HG03469 (cell line): ENCODE measurements at regions not wholly inside any gene's neighbourhood (a gene's known extent, or its start where the extent isn't known, plus 50 kb on each side); places are given as distances from the start of the nearest gene placed in this dataset.

Experiments used
- ATAC-seq: cut with Tn5 transposase; IDR thresholded peaks from one replicate; pipeline ENCODE4 v1.9.1; 2021; ENCODE audit warnings: mild to moderate bottlenecking, moderate library complexity, moderate number of reproducible peaks; ENCODE audit not compliant: unreplicated experiment

GRCh38 chr6:102553214-102553613 lies 1159.7 kb downstream of the GRIK2 start:
- no peak for ATAC-seq

DNA sequence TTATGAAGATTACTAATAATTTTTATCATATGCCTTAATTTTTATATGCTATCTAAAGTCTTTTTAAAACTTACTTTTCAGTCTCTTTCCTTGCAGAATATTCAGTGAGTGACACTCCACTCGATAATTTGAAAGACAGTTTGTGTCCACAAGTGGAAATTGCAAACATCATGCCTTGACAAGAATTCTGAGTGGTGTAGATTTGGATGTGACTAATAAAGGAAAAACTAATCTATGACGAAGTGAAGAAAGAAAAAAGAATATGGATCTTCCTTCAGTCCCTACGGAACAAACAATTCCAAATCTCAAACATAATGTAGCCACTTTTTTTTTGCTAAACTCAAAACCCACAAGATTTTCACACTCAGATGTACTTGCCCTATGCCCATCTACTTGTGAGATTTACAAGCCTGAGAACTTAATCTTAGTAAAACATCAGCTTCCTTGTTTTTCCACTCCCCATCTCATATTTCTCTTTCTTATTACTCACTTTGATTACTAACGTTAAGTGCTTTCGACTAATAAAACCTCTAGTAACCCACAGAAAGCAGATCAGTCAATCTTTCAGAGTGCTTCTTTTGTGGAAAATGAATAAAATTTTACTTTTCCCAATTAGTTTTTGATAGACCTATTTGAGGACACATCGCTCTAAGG lies 1155.8 kb downstream of the GRIK2 start:
- ATAC-seq = no peak

DNA sequence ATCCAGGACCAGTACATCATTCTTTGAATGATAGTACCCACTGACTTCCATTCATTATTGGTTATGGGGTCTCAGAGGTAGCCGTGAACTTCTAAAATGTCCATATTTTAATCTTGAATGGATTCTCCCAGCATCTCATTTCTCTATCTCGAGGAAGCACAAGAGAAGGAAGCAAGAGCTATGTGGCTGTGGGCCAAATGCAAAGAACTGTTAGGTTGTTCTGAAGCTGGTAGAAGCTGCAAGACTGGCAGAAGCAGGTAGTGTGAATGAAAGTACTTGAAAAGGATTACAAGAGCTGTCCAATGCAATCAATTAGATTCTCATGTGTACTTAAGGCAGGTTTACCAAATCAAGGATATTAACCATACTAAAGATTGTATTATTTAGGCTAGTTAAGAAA lies 1131.8 kb downstream of the GRIK2 start:
- ATAC-seq = no peak

- ATAC-seq = no peak
Observed at GRCh38 chr6:102520966-102521365, 1127.5 kb downstream of the GRIK2 start.

GRCh38 chr6:102517506-102517905 lies 1124.0 kb downstream of the GRIK2 start:
- ATAC-seq = no peak

DNA sequence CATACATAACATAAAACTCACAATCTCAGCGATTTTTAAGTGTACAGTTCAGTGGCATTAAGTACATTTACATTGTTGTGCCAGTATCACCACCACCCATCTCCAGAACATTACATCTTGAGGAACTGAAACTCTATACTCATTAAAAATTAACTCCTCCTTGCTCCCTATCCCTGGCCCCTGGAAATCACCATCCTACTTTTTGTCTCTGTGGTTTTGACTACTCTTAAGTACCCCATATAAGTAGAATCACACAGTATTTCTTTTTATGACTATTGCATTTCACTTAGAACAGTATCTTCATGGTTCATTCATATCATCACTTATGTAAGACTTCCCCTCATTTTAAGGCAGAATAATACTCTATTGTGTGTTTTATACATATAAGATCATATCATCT lies 1108.1 kb downstream of the GRIK2 start:
- no peak for ATAC-seq

DNA sequence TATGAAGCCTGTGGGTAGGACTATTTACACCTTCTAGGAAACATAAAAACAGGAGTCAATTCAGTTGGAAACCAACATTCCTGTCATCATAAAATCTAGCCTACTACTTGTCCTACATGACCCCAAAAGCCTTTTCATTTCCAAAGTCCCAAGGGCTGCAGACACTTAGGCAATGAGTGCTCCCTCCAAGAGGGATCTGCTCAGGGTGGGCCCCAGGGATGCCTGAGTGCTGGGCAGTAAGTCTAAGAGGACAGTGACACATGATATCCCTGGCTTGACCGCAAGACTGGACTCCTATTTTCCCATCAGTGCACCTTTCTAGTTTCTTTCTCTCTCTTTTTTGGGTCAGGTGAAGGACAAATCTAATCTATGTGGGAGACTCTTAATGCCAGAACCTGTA lies 1101.3 kb downstream of the GRIK2 start:
- no peak for ATAC-seq

GRCh38 chr6:102493485-102493884 lies 1100.0 kb downstream of the GRIK2 start:
- ATAC-seq = no peak

DNA sequence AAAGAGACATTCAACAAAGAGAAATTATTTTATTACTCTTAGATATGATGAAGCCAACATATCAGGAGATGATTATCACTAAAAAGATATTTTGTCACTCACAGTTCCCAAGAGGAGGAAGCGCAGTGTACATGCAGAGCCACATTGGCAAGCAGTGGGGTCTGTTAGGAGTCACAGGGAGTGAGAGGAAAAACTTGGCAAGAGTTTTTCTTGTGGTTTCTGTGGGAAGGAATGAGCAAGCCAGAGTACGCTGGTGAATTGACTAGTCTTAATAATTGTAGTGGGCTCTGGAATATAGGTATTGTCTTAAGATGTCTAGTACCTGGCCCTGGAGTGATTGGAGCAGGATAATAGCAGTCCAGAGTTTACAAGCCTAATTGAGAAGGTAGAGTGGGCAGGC lies 1095.2 kb downstream of the GRIK2 start:
- ATAC-seq = no peak

DNA sequence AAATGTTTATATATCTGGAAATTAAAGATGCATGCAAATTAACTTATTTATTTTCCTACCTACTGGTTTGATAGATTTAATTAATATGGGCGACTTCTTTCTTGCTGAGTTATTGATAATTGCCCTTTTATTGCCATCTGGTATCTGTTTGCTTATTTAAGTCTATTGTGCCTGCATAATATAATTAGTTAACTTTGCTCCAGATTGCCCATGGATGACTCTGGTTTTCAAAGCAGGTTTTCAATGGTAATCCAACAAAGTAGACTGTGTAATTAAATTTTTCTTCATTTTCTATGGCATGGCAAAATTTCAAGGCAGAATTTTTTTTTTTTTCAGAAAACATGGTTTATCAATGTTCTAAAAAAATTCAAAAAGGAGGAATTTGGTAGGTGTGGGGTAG lies 1092.0 kb downstream of the GRIK2 start:
- ATAC-seq = no peak

DNA sequence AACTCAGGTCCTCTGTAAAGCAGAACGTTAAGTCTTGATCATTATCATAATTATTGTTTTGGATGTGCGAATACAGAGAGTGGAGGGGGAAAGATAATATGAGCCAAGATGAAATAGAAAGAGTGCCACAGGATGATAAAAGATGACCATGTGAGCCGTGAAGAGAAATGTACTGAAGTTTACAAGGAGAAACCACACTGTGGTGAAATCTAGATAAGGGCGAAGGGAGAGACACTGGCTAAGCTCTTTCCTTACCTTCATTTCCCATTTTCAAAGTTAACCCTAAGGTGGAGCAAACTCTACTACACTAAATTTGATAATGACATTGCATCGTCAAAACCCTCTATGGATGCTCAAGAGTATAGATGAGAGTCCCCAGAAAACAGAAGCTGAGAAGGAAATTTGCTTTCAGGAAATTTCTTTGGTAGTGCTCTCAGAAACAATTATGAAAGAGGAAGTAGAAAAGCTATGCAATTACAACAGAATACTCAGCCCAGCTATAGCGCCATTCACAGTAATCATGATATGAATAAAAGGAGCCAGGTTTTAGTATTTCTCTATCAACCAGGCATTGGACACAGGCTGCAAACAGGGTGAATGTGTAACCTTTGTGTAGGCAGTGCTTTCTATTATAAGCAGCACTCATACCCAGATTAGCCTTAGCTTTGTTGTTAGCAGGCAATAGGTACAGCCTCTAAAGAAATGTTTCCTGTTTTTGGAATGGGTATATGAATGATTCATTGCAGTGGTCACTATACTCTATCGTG lies 1080.7 kb downstream of the GRIK2 start:
- no peak for ATAC-seq

GRCh38 chr6:102458990-102459389 lies 1065.5 kb downstream of the GRIK2 start:
- no peak for ATAC-seq

DNA sequence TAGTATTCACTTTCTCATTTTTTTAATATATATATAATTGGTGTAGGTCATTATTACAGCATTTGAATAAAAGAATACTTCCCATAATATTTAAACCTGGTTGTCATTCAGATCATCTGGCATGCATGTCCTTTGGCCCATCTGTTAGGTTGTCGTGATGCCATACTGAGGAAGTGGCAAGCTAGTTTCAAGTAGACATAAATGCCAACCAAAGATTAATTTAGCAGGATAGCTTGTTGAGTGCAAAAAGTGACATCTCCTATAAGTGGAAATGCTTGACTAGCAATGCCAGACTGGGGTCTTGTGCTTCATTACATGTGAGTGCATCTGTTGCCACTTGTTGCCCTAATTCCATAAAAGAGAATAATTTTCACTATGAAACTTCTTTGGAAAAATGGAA lies 1044.7 kb downstream of the GRIK2 start:
- no peak for ATAC-seq

DNA sequence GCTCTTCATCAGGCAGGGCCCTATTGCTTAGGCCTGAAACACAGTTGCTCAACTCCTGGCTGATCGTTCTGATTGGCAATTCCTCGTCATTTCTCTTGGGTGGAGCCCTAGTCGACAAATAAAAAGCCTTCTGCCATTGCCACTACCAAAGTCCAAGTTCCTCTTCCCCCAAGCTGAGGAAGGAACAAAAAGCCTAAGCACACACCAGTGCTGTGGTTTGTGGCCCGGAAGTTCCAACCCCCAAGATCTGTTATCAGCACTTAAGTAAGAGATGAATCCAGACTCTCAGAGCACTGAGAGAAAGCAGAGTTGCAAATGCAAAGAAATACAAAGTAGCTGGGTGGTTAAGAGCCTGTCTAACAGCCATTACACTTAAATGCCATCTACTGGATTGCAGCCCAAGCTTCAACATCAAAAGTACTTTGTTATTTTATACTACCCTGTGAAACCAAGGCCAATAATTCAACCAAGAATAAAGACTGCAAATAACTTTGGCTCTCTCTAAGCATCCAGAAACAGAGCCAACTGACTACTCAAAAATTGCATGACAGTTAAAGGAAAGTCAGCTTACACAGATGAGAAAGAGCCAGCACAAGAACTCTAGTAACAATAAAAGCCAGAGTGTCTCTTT lies 1024.0 kb downstream of the GRIK2 start:
- no peak for ATAC-seq

DNA sequence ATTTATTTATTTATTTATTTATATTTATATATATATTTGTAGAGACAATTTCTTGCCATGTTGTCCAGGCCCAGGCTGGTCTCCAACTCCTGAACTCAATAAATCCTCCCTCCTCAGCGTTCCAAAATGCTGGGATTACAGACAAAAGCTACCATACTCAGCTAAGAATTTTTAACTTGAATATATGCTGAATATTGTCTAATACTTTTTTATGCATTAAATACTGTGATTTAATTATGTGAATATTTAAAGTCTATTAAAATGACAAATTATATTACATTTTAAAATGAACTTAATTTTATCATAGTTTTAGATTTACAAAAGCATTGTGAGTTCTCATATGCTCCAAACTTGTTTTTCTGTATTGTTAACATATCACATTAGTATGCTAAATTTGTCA lies 1022.4 kb downstream of the GRIK2 start:
- ATAC-seq = no peak

GRCh38 chr6:102411796-102412195 lies 1018.3 kb downstream of the GRIK2 start:
- ATAC-seq = no peak

- no peak for ATAC-seq
Observed at GRCh38 chr6:102407886-102408741, 1014.6 kb downstream of the GRIK2 start.

DNA sequence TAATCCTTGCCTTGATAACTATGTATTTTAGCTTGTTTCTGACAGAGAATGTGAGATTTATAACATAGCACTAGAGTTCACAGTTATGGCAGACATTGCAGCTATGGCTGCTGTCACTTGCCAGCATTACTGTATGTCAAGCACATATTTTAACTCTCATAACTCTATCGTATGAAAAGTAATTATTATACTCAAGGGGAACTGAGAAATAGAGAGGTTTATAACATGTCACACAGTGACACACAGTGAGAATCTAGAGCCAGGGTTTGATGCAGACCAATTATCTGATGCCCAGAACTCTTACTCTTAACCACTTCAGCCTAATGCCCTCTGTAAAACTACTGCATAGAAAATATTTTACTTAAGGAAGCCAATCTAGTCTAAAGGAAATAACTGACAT lies 1012.4 kb downstream of the GRIK2 start:
- ATAC-seq = no peak

- no peak for ATAC-seq
Observed at GRCh38 chr6:102402635-102403329, 1009.3 kb downstream of the GRIK2 start.

GRCh38 chr6:102398788-102399390 lies 1005.4 kb downstream of the GRIK2 start:
- no peak for ATAC-seq
